ENCODE measurements at regions not wholly inside any gene's neighbourhood (a gene's known extent, or its start where the extent isn't known, plus 50 kb on each side); places are given as distances from the start of the nearest gene placed in this dataset.

DNA sequence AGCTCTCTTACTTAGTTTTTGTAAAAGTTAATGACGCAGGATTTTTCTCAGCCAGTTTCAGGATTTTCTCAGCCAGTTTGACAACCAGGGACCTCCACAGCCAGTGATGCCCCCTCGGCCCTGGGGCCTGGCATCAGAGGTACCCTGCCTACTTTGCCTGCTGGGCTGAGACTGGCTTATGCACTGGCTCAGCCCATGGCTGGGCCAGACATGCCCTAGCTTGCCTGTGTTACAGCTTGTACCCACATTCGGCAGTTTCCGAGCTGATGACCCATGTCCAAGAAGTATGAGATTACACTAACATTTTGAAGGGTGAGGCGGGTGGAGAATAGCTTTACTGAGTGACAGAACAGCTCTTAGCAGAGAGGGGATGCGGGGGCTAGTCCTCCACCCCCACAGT, 406.1 kb upstream of the HSF2 start:
- Histone ChIP-seq H4K20me1 (ENCODE audit: insufficient read depth) (no peaks in the 10 kb centered on the region), H3K4me2 (ENCODE audit: low read length) (no peak overlapping the region)
- TF ChIP-seq MXI1 (conservative IDR thresholded peaks at IDR 0.05; ENCODE audit: poor library complexity, severe bottlenecking) = no peak
- TF ChIP-seq TAF1 (IDR thresholded peaks at IDR 0.05; ENCODE audit: low read depth) = no peak
- no peak for TF ChIP-seq POLR2AphosphoS5 (IDR thresholded peaks at IDR 0.05)
- TF ChIP-seq, protein P1, sequence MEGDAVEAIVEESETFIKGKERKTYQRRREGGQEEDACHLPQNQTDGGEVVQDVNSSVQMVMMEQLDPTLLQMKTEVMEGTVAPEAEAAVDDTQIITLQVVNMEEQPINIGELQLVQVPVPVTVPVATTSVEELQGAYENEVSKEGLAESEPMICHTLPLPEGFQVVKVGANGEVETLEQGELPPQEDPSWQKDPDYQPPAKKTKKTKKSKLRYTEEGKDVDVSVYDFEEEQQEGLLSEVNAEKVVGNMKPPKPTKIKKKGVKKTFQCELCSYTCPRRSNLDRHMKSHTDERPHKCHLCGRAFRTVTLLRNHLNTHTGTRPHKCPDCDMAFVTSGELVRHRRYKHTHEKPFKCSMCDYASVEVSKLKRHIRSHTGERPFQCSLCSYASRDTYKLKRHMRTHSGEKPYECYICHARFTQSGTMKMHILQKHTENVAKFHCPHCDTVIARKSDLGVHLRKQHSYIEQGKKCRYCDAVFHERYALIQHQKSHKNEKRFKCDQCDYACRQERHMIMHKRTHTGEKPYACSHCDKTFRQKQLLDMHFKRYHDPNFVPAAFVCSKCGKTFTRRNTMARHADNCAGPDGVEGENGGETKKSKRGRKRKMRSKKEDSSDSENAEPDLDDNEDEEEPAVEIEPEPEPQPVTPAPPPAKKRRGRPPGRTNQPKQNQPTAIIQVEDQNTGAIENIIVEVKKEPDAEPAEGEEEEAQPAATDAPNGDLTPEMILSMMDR (IDR thresholded peaks at IDR 0.05; ENCODE audit: poor library complexity, severe bottlenecking) = no peak
- TF ChIP-seq EZH2 (IDR thresholded peaks at IDR 0.05; ENCODE audit: borderline replicate concordance, insufficient read depth, low read length, poor library complexity, severe bottlenecking) = no peak
- TF ChIP-seq EP300 (conservative IDR thresholded peaks at IDR 0.05; ENCODE audit: poor library complexity, severe bottlenecking) = no peak
- TF ChIP-seq RAD21 (conservative IDR thresholded peaks at IDR 0.05) = no peak
- TF ChIP-seq SMC3 (conservative IDR thresholded peaks at IDR 0.05; ENCODE audit: poor library complexity) = no peak
- no peak for TF ChIP-seq REST (IDR thresholded peaks at IDR 0.05; ENCODE audit: borderline replicate concordance)

GRCh38 chr6:121994919-121995318, 404.5 kb upstream of the HSF2 start:
- H3K9me2 ChIP-seq (ENCODE audit: insufficient read depth, low read length) = no peaks in the 10 kb centered on the region
- H3F3A ChIP-seq (ENCODE audit: insufficient read depth, low read length, poor library complexity, severe bottlenecking) = no peaks in the 10 kb centered on the region
- H4K20me1 ChIP-seq (ENCODE audit: insufficient read depth) = no peaks in the 10 kb centered on the region

More for the DNA sequence above, 406.1 kb upstream of the HSF2 start:
- Histone ChIP-seq H2AFZ (ENCODE audit: low read depth, low read length) (no peak overlapping the region), H3K9me2 (ENCODE audit: insufficient read depth, low read length) (no peaks in the 10 kb centered on the region), H3K27ac (ENCODE audit: low read length) (no peak overlapping the region), H3K9ac (ENCODE audit: low read length) (no peak overlapping the region), H3F3A (ENCODE audit: insufficient read depth, low read length, poor library complexity, severe bottlenecking) (no peaks in the 10 kb centered on the region), H3K27me3 (ENCODE audit: insufficient read depth, low read depth, low read length) (no peaks in the 10 kb centered on the region), H3K9me3 (ENCODE audit: low read length) (no peaks in the 10 kb centered on the region), H3K36me3 (ENCODE audit: insufficient read depth, low read length) (no peaks in the 10 kb centered on the region), H3K4me3 (ENCODE audit: low read length) (no peak overlapping the region), H3K79me2 (replicated peaks; ENCODE audit: insufficient read depth, low read length) (no peaks in the 10 kb centered on the region)

More at GRCh38 chr6:121994919-121995318, 404.5 kb upstream of the HSF2 start:
- Histone ChIP-seq H3K27me3 (ENCODE audit: insufficient read depth, low read depth, low read length) (no peaks in the 10 kb centered on the region), H3K4me3 (ENCODE audit: low read length) (no peak overlapping the region), H2AFZ (ENCODE audit: low read depth, low read length) (no peak overlapping the region), H3K4me2 (ENCODE audit: low read length) (no peak overlapping the region), H3K9ac (ENCODE audit: low read length) (no peak overlapping the region), H3K79me2 (replicated peaks; ENCODE audit: insufficient read depth, low read length) (no peaks in the 10 kb centered on the region), H3K36me3 (ENCODE audit: insufficient read depth, low read length) (no peaks in the 10 kb centered on the region), H3K9me3 (ENCODE audit: low read length) (no peaks in the 10 kb centered on the region), H3K27ac (ENCODE audit: low read length) (no peak overlapping the region)
- TF ChIP-seq SMC3 (conservative IDR thresholded peaks at IDR 0.05; ENCODE audit: poor library complexity) = no peak
- TF ChIP-seq REST (IDR thresholded peaks at IDR 0.05; ENCODE audit: borderline replicate concordance) = no peak
- no peak for TF ChIP-seq POLR2AphosphoS5 (IDR thresholded peaks at IDR 0.05)
- TF ChIP-seq, protein P1 (IDR thresholded peaks at IDR 0.05; ENCODE audit: poor library complexity, severe bottlenecking) = no peak
- TF ChIP-seq RAD21 (conservative IDR thresholded peaks at IDR 0.05) = no peak
- TF ChIP-seq MXI1 (conservative IDR thresholded peaks at IDR 0.05; ENCODE audit: poor library complexity, severe bottlenecking) = no peak
- no peak for TF ChIP-seq EP300 (conservative IDR thresholded peaks at IDR 0.05; ENCODE audit: poor library complexity, severe bottlenecking)
- no peak for TF ChIP-seq TAF1 (IDR thresholded peaks at IDR 0.05; ENCODE audit: low read depth)
- TF ChIP-seq EZH2 (IDR thresholded peaks at IDR 0.05; ENCODE audit: borderline replicate concordance, insufficient read depth, low read length, poor library complexity, severe bottlenecking) = no peak
